ENCODE measurements at regions not wholly inside any gene's neighbourhood (a gene's known extent, or its start where the extent isn't known, plus 50 kb on each side); places are given as distances from the start of the nearest gene placed in this dataset.
A peak's percentile ranks its signal among the peaks of the same experiment; 100 is the strongest.

GRCh38 chr2:67954093-67954748, 108.6 kb downstream of the C1D start:
- Histone ChIP-seq H3K36me3 (no peaks in the 10 kb centered on the region), H3K4me1 (no peaks in the 10 kb centered on the region), H3K27me3 (no peaks in the 10 kb centered on the region), H3K4me3 (no peak overlapping the region), H3K9me3 (peaks cover 0 to 12% (median 2%) of the 10 kb centered on the region in 4 donors), H3K27ac (replicated peaks in 1 of 4) (no peak overlapping the region)
- no peak for TF ChIP-seq CTCF (IDR thresholded peaks at IDR 0.05)
- no peak for TF ChIP-seq POLR2AphosphoS5 (IDR thresholded peaks at IDR 0.05)
- TF ChIP-seq EP300 (IDR thresholded peaks at IDR 0.05) = no peak
- no peak for TF ChIP-seq POLR2A (IDR thresholded peaks at IDR 0.05; ENCODE audit: low read depth)
- intact Hi-C loops (cut with DNase I) = no loop called here
- DNase-seq (ENCODE audit: extremely low spot score) = peak; percentile 77
- 66% methylated on average over 6 of the region's 6 CpGs for WGBS

GRCh38 chr2:67955748-67956603, 106.8 kb downstream of the C1D start:
- TF ChIP-seq POLR2AphosphoS5 (IDR thresholded peaks at IDR 0.05) (no peak), CTCF (IDR thresholded peaks at IDR 0.05) (no peak), EP300 (IDR thresholded peaks at IDR 0.05) (no peak)
- H3K36me3 ChIP-seq = no peaks in the 10 kb centered on the region
- DNase-seq (ENCODE audit: extremely low spot score) = peak; percentile 55
- 82% methylated on average over 7 of the region's 7 CpGs for WGBS
- H3K27me3 ChIP-seq = no peaks in the 10 kb centered on the region
- H3K4me1 ChIP-seq = no peaks in the 10 kb centered on the region
- H3K9me3 ChIP-seq = peaks cover 0 to 12% (median 2%) of the 10 kb centered on the region in 4 donors
- no peak overlapping the region for H3K4me3 ChIP-seq
- intact Hi-C loops (cut with DNase I) = no loop called here
- no peak overlapping the region for H3K27ac ChIP-seq (replicated peaks in 1 of 4)

DNA sequence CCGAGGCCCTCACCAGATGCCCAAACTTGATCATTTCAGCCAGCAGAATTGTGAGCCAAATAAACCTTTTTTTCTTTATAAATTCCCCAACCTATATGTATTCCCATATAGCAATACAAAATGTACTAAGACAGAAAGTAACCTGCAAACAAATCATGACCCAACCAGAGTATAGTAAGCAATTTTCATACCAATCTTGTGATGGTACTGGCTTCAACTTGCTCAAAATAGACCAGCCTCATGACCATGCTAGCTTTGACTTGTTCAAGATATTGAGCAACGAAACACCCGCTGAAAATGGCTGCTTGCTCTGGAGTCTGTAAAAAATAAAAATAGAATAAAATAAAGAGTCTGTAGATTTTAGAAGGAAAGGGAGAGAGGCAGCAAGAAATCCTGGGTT, 97.6 kb downstream of the C1D start:
- H3K4me3 ChIP-seq = no peak overlapping the region
- H3K36me3 ChIP-seq = no peaks in the 10 kb centered on the region
- TF ChIP-seq POLR2A (IDR thresholded peaks at IDR 0.05; ENCODE audit: low read depth) = no peak
- no peak for TF ChIP-seq CTCF (IDR thresholded peaks at IDR 0.05)
- no peak for TF ChIP-seq EP300 (IDR thresholded peaks at IDR 0.05)
- no peak for TF ChIP-seq POLR2AphosphoS5 (IDR thresholded peaks at IDR 0.05)
- no peaks in the 10 kb centered on the region for H3K9me3 ChIP-seq
- WGBS = 85% methylated on average over 3 of the region's 3 CpGs
- H3K27me3 ChIP-seq = peaks cover 0 to 4% (median 0%) of the 10 kb centered on the region in 4 donors
- no peak overlapping the region for H3K27ac ChIP-seq (replicated peaks in 1 of 4)
- intact Hi-C loops (cut with DNase I) = no loop called here
- peak; percentile 24 for DNase-seq (ENCODE audit: extremely low spot score)
- H3K4me1 ChIP-seq = no peaks in the 10 kb centered on the region

GRCh38 chr2:67970071-67970470, 92.7 kb downstream of the C1D start:
- Histone ChIP-seq H3K4me1 (peaks cover 0 to 8% (median 4%) of the 10 kb centered on the region in 4 donors), H3K27ac (replicated peaks in 1 of 4) (no peak overlapping the region), H3K9me3 (no peaks in the 10 kb centered on the region), H3K27me3 (no peaks in the 10 kb centered on the region), H3K36me3 (no peaks in the 10 kb centered on the region), H3K4me3 (no peak overlapping the region)
- TF ChIP-seq EP300 (IDR thresholded peaks at IDR 0.05) (no peak), CTCF (IDR thresholded peaks at IDR 0.05) (no peak), POLR2A (IDR thresholded peaks at IDR 0.05; ENCODE audit: low read depth) (no peak), POLR2AphosphoS5 (IDR thresholded peaks at IDR 0.05) (no peak)
- intact Hi-C loops (cut with DNase I) = no loop called here
- DNase-seq (ENCODE audit: extremely low spot score) = no peak
